NCI-H1694 (cell line): ENCODE measurements at regions not wholly inside any gene's neighbourhood (a gene's known extent, or its start where the extent isn't known, plus 50 kb on each side); places are given as distances from the start of the nearest gene placed in this dataset.
A peak's percentile ranks its signal among the peaks of the same experiment; 100 is the strongest.

Experiments
- DNase-seq: peaks from one replicate; lab custom pipeline; 2025; lab: John Stamatoyannopoulos, UW

DNA sequence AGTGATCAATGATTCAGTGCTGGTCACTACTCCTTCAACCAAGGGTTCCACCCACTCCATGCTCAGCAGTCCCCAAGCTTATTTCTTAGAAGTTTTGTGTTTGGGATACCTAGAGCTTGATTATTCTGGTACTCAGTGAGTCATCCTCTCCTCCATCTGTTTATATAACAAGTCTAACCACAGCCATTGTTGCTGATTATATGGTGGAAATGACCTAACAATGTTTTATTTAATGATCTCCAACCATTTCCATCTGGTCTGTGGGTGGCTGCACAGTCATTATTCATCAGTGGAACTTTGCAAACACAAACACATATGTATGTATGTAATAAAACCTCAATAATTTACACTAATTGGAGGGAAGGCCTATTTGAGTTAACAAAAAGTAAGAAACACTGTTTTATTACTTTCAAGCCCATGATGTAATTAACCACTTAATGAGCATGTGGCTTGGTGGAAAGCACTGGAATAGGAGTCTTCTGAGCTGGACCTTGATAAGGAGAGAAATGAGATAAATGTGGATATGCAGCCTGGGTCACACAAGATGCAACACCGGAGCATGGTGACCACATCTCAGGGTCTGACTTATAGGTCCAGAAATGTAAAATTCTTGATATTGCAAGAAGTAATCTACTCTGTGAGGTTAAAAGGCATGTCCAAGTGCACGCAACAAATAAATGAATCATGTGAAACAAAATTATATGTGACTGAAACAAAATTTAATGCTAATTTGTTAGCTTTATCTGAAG is 99.0 kb upstream of the WLS start:
- DNase-seq: peak; percentile 11

DNA sequence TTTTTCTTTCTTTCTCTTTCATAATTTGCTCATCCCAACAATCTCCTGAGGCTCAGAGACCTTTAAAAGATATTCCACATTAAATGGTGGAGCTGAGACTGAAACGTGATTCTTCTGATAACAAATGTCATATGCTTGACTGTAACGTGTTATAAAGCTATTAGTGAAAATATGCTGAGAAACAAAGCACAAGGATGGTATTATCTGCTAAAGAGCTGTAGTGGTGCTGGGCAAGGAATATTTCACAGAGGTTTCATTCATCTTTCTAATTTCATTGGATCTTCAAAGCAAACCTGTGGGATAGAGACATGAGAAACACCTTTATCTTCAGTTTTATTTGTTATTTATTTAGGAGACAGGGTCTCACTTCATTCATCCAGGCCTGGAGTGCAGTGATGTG is 98.1 kb upstream of the WLS start:
- DNase-seq: no peak

GRCh38 chr1:68329096-68329835 is 96.9 kb upstream of the WLS start:
- DNase-seq: no peak

DNA sequence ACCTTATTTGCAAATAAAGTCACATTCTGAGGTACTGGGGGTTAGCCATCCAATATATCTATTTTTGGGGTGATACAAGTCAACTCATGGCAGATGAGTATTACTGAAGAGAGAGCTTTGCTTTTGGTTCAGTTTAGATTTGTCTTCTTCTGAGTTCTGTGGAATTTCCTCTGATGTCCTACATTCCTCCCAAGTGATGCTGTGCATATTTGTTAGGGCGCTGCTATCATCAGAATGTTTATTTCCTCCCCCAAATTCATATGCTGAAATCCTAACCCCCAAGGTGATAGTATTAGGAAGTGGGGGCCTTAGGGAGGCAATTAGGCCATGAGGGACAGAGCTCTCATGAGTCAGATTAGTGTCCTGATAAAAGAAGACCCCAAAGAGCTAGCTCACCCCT is 96.2 kb upstream of the WLS start:
- DNase-seq: no peak

GRCh38 chr1:68327414-68327813 is 95.1 kb upstream of the WLS start:
- DNase-seq: no peak

- DNase-seq: no peak
Measured at GRCh38 chr1:68326481-68326880, 94.2 kb upstream of the WLS start.

DNA sequence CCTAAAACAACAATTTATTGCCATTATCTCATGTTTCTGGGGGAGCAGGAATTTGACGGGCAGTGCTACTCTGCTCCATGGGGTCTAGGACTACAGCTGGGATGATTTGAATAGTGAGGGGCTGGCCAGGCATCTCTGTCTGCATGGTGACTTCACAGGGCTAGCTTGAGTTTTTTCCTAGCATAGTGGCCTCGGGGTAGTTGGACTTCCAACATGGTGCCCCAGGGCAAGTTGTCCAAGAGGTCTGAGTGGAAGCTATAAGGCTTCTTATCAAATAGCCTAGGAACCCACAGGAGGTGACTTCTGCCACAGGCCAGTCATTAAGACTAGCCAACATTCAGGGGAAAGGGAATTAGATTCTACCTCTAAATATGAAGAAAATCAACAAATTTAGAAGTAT is 92.0 kb upstream of the WLS start:
- no peak for DNase-seq

GRCh38 chr1:68322837-68323687 is 90.7 kb upstream of the WLS start:
- DNase-seq: no peak

- no peak for DNase-seq
Measured at GRCh38 chr1:68322096-68322495, 89.8 kb upstream of the WLS start.

DNA sequence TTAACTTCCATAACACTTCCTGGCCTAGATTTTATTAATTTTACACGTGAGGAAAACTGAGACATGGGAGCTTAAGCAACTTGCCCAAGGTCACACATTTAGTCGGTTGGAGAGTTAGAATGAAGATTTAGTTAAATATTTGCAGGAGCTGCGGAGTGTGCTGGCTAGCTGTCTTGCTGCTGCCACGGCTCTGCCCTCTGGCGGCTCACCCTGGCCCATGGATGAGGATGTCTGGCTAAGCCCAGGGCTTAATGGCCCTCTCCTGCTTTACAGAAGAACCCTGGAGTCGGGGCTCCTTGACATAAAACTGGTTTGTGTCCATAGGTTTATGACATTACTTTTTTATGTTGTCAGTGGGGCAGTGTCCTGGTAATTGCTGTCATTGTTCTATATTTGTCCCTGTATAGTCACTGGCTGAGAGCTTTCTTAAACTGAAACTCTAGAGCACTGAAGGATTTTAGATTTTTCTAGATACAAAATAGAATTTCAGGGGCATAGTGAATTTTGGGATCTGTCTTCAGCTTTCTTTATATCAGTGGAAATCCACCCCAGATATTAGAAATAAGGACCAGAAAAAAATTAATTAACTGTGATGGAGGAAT is 88.9 kb upstream of the WLS start:
- DNase-seq: no peak

DNA sequence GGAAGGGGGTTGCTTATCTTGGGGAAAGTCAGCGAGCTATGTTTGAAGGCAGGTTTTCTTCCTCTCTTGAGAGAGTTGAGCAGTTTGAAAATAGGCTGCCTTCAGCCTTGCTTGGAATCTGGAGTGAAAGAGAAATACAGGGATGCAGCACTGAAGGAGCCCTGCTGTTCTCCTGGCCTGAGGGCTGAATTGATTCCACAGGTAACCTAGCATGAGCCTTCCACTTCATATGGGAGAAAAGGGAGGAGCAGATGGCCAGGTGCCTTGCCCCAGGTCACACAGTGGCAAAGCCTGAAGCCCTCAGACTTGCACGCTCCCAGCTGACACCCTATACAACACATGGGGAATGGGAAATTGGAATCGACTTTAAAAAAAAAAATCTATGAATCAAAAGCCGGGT is 88.0 kb upstream of the WLS start:
- DNase-seq: no peak

GRCh38 chr1:68319907-68320306 is 87.6 kb upstream of the WLS start:
- DNase-seq: no peak

DNA sequence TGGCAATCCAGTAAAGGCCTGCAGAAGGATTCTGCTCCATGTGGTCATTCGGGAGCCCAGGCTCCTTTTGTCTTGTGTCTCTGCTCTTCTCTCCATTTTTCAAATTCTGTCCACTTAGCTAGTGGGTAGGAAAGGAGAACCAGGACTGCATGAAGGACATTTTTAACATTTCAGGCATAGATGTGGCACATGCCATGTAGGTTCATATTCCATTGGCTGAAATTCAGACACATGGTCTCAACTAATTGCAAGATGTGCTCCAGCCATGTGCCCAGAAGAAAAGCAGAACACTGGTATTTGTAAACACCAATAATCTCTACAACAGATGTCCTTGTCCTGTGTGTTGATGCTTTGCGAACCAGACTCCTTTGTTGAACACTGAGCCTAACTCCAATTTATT is 85.2 kb upstream of the WLS start:
- no peak for DNase-seq

GRCh38 chr1:68314151-68314780 is 81.9 kb upstream of the WLS start:
- DNase-seq: no peak

GRCh38 chr1:68313735-68314134 is 81.4 kb upstream of the WLS start:
- DNase-seq: no peak

- no peak for DNase-seq
Measured at GRCh38 chr1:68308034-68308433, 75.7 kb upstream of the WLS start.

DNA sequence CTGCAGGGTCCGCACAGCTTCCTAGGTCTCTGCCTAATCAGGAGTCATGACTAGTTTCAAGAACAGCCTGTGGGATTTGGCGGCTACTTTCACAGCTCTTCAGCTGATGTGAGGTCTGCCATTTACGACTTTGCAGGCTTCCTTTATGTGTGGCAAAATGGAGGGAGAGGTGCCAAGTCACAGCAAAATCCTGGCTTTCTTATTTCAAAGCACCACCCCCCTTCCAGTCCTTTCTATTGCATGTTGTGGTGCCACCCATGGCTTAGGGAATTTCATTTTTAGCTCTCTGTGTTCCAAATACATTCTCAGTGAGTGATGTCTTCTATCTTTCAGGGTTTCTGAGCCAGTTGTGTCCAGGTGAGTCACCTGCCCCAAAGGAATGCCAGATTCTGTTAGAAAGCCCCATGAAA is 75.1 kb upstream of the WLS start:
- no peak for DNase-seq

GRCh38 chr1:68301471-68302001 is 69.2 kb upstream of the WLS start:
- no peak for DNase-seq

- DNase-seq: no peak
Measured at GRCh38 chr1:68294367-68295066, 62.2 kb upstream of the WLS start.

- no peak for DNase-seq
Measured at GRCh38 chr1:68293609-68294366, 61.5 kb upstream of the WLS start.
